ENCODE measurements at regions not wholly inside any gene's neighbourhood (a gene's known extent, or its start where the extent isn't known, plus 50 kb on each side); places are given as distances from the start of the nearest gene placed in this dataset.
"Not testable (repeated sequence)": the region's sequence is repeated elsewhere in the genome, so short reads cannot be mapped to it uniquely, and the experiment has no call there.

GRCh38 chr3:174581558-174581957 lies 277.6 kb upstream of the NAALADL2 start:
- no peak overlapping the region for H3K4me3 ChIP-seq (ENCODE audit: low read depth, low read length)
- no peaks in the 10 kb centered on the region for H3K4me1 ChIP-seq (ENCODE audit: control insufficient read depth, insufficient read depth, low read length)
- no peak overlapping the region for H3K9ac ChIP-seq (ENCODE audit: low read depth, low read length)
- no peaks in the 10 kb centered on the region for H3K27me3 ChIP-seq (ENCODE audit: control insufficient read depth, insufficient read depth, low read length)
- no peaks in the 10 kb centered on the region for H3K36me3 ChIP-seq (ENCODE audit: control insufficient read depth, insufficient read depth, low read length)
- no peaks in the 10 kb centered on the region for H3K9me3 ChIP-seq (ENCODE audit: control insufficient read depth, insufficient read depth, low read length)

- H3K36me3 ChIP-seq (ENCODE audit: control insufficient read depth, insufficient read depth, low read length) = no peaks in the 10 kb centered on the region
- H3K4me1 ChIP-seq (ENCODE audit: control insufficient read depth, insufficient read depth, low read length) = no peaks in the 10 kb centered on the region
- no peaks in the 10 kb centered on the region for H3K27me3 ChIP-seq (ENCODE audit: control insufficient read depth, insufficient read depth, low read length)
- no peaks in the 10 kb centered on the region for H3K9me3 ChIP-seq (ENCODE audit: control insufficient read depth, insufficient read depth, low read length)
- no peak overlapping the region for H3K9ac ChIP-seq (ENCODE audit: low read depth, low read length)
- H3K4me3 ChIP-seq (ENCODE audit: low read depth, low read length) = no peak overlapping the region
Measured at GRCh38 chr3:174583396-174583795, 275.7 kb upstream of the NAALADL2 start.

GRCh38 chr3:174587137-174587536 lies 272.0 kb upstream of the NAALADL2 start:
- H3K4me3 ChIP-seq (ENCODE audit: low read depth, low read length); H3K9me3 ChIP-seq (ENCODE audit: control insufficient read depth, insufficient read depth, low read length); H3K9ac ChIP-seq (ENCODE audit: low read depth, low read length); H3K36me3 ChIP-seq (ENCODE audit: control insufficient read depth, insufficient read depth, low read length); H3K4me1 ChIP-seq (ENCODE audit: control insufficient read depth, insufficient read depth, low read length); H3K27me3 ChIP-seq (ENCODE audit: control insufficient read depth, insufficient read depth, low read length): not testable (repeated sequence)

GRCh38 chr3:174596447-174596982 lies 262.6 kb upstream of the NAALADL2 start:
- Histone ChIP-seq H3K36me3 (ENCODE audit: control insufficient read depth, insufficient read depth, low read length) (no peaks in the 10 kb centered on the region), H3K27me3 (ENCODE audit: control insufficient read depth, insufficient read depth, low read length) (no peaks in the 10 kb centered on the region), H3K4me3 (ENCODE audit: low read depth, low read length) (no peak overlapping the region), H3K9ac (ENCODE audit: low read depth, low read length) (no peak overlapping the region), H3K4me1 (ENCODE audit: control insufficient read depth, insufficient read depth, low read length) (no peaks in the 10 kb centered on the region), H3K9me3 (ENCODE audit: control insufficient read depth, insufficient read depth, low read length) (no peaks in the 10 kb centered on the region)

GRCh38 chr3:174598885-174599439 lies 260.2 kb upstream of the NAALADL2 start:
- H3K4me3 ChIP-seq (ENCODE audit: low read depth, low read length) = no peak overlapping the region
- H3K9me3 ChIP-seq (ENCODE audit: control insufficient read depth, insufficient read depth, low read length) = no peaks in the 10 kb centered on the region
- H3K4me1 ChIP-seq (ENCODE audit: control insufficient read depth, insufficient read depth, low read length) = no peaks in the 10 kb centered on the region
- H3K27me3 ChIP-seq (ENCODE audit: control insufficient read depth, insufficient read depth, low read length) = no peaks in the 10 kb centered on the region
- H3K9ac ChIP-seq (ENCODE audit: low read depth, low read length) = no peak overlapping the region
- H3K36me3 ChIP-seq (ENCODE audit: control insufficient read depth, insufficient read depth, low read length) = no peaks in the 10 kb centered on the region

- Histone ChIP-seq H3K4me1 (ENCODE audit: control insufficient read depth, insufficient read depth, low read length) (no peaks in the 10 kb centered on the region), H3K9ac (ENCODE audit: low read depth, low read length) (no peak overlapping the region), H3K27me3 (ENCODE audit: control insufficient read depth, insufficient read depth, low read length) (no peaks in the 10 kb centered on the region), H3K36me3 (ENCODE audit: control insufficient read depth, insufficient read depth, low read length) (no peaks in the 10 kb centered on the region), H3K9me3 (ENCODE audit: control insufficient read depth, insufficient read depth, low read length) (no peaks in the 10 kb centered on the region), H3K4me3 (ENCODE audit: low read depth, low read length) (no peak overlapping the region)
Measured at GRCh38 chr3:174613173-174613572, 246.0 kb upstream of the NAALADL2 start.

GRCh38 chr3:174614036-174614435 lies 245.1 kb upstream of the NAALADL2 start:
- Histone ChIP-seq H3K36me3 (ENCODE audit: control insufficient read depth, insufficient read depth, low read length) (no peaks in the 10 kb centered on the region), H3K27me3 (ENCODE audit: control insufficient read depth, insufficient read depth, low read length) (no peaks in the 10 kb centered on the region), H3K9me3 (ENCODE audit: control insufficient read depth, insufficient read depth, low read length) (no peaks in the 10 kb centered on the region), H3K4me1 (ENCODE audit: control insufficient read depth, insufficient read depth, low read length) (no peaks in the 10 kb centered on the region), H3K4me3 (ENCODE audit: low read depth, low read length) (no peak overlapping the region), H3K9ac (ENCODE audit: low read depth, low read length) (no peak overlapping the region)

- Histone ChIP-seq H3K9me3 (ENCODE audit: control insufficient read depth, insufficient read depth, low read length) (no peaks in the 10 kb centered on the region), H3K27me3 (ENCODE audit: control insufficient read depth, insufficient read depth, low read length) (no peaks in the 10 kb centered on the region), H3K36me3 (ENCODE audit: control insufficient read depth, insufficient read depth, low read length) (no peaks in the 10 kb centered on the region), H3K9ac (ENCODE audit: low read depth, low read length) (no peak overlapping the region), H3K4me1 (ENCODE audit: control insufficient read depth, insufficient read depth, low read length) (no peaks in the 10 kb centered on the region), H3K4me3 (ENCODE audit: low read depth, low read length) (no peak overlapping the region)
Measured at GRCh38 chr3:174618368-174619080, 240.6 kb upstream of the NAALADL2 start.

- H3K27me3 ChIP-seq (ENCODE audit: control insufficient read depth, insufficient read depth, low read length) = no peaks in the 10 kb centered on the region
- no peaks in the 10 kb centered on the region for H3K4me1 ChIP-seq (ENCODE audit: control insufficient read depth, insufficient read depth, low read length)
- no peaks in the 10 kb centered on the region for H3K36me3 ChIP-seq (ENCODE audit: control insufficient read depth, insufficient read depth, low read length)
- no peak overlapping the region for H3K9ac ChIP-seq (ENCODE audit: low read depth, low read length)
- H3K9me3 ChIP-seq (ENCODE audit: control insufficient read depth, insufficient read depth, low read length) = no peaks in the 10 kb centered on the region
- no peak overlapping the region for H3K4me3 ChIP-seq (ENCODE audit: low read depth, low read length)
Measured at GRCh38 chr3:174619239-174619638, 239.9 kb upstream of the NAALADL2 start.

- H3K4me1 ChIP-seq (ENCODE audit: control insufficient read depth, insufficient read depth, low read length) = no peaks in the 10 kb centered on the region
- H3K27me3 ChIP-seq (ENCODE audit: control insufficient read depth, insufficient read depth, low read length) = no peaks in the 10 kb centered on the region
- H3K36me3 ChIP-seq (ENCODE audit: control insufficient read depth, insufficient read depth, low read length) = no peaks in the 10 kb centered on the region
- no peaks in the 10 kb centered on the region for H3K9me3 ChIP-seq (ENCODE audit: control insufficient read depth, insufficient read depth, low read length)
- H3K9ac ChIP-seq (ENCODE audit: low read depth, low read length) = no peak overlapping the region
- H3K4me3 ChIP-seq (ENCODE audit: low read depth, low read length) = no peak overlapping the region
Measured at GRCh38 chr3:174620138-174620537, 239.0 kb upstream of the NAALADL2 start.

GRCh38 chr3:174620855-174621472 lies 238.2 kb upstream of the NAALADL2 start:
- no peak overlapping the region for H3K9ac ChIP-seq (ENCODE audit: low read depth, low read length)

GRCh38 chr3:174633342-174633741 lies 225.8 kb upstream of the NAALADL2 start:
- no peaks in the 10 kb centered on the region for H3K27me3 ChIP-seq (ENCODE audit: control insufficient read depth, insufficient read depth, low read length)
- no peaks in the 10 kb centered on the region for H3K36me3 ChIP-seq (ENCODE audit: control insufficient read depth, insufficient read depth, low read length)
- no peaks in the 10 kb centered on the region for H3K9me3 ChIP-seq (ENCODE audit: control insufficient read depth, insufficient read depth, low read length)
- no peaks in the 10 kb centered on the region for H3K4me1 ChIP-seq (ENCODE audit: control insufficient read depth, insufficient read depth, low read length)
- no peak overlapping the region for H3K9ac ChIP-seq (ENCODE audit: low read depth, low read length)
- H3K4me3 ChIP-seq (ENCODE audit: low read depth, low read length) = no peak overlapping the region

More at GRCh38 chr3:174620855-174621472, 238.2 kb upstream of the NAALADL2 start:
- Histone ChIP-seq H3K4me3 (ENCODE audit: low read depth, low read length) (no peak overlapping the region), H3K9me3 (ENCODE audit: control insufficient read depth, insufficient read depth, low read length) (no peaks in the 10 kb centered on the region), H3K36me3 (ENCODE audit: control insufficient read depth, insufficient read depth, low read length) (no peaks in the 10 kb centered on the region), H3K4me1 (ENCODE audit: control insufficient read depth, insufficient read depth, low read length) (no peaks in the 10 kb centered on the region), H3K27me3 (ENCODE audit: control insufficient read depth, insufficient read depth, low read length) (no peaks in the 10 kb centered on the region)

All from iPS-15b (cell line).